Caco-2 (cell line): ENCODE measurements at regions not wholly inside any gene's neighbourhood (a gene's known extent, or its start where the extent isn't known, plus 50 kb on each side); places are given as distances from the start of the nearest gene placed in this dataset.

Source experiments
- BruUV-seq: library from RNA; stranded (reverse); fragments of 400-500 nt; replicated peaks from 2 replicates; lab custom pipeline; 2021; lab: Mats Ljungman, UMichigan
- CTCF ChIA-PET: fragments of 300-600 bp; sonication (Branson Sonifier 250); formaldehyde crosslinking; loops from one replicate; lab custom pipeline; 2022; ENCODE audit warnings: antibody characterized with exemption; lab: Charles Lee
- POLR2A ChIA-PET: fragments of 300-600 bp; sonication (Branson Sonifier 250); formaldehyde crosslinking; loops from one replicate; lab custom pipeline; 2022; ENCODE audit warnings: antibody characterized with exemption; lab: Charles Lee
- DNase-seq, 2 experiments: peaks; one replicate each; pipeline versions ENCODE4 v3.0.0 to v3.0.0-alpha.2; 2020 to 2022
- H3K27me3 ChIP-seq: replicated peaks from 2 replicates; pipeline ENCODE4 v1.6.0; 2011; ENCODE audit warnings: low read length; ENCODE audit not compliant: control insufficient read depth, insufficient read depth
- H3K36me3 ChIP-seq: 2 replicates; pipeline ENCODE4 v1.5.1; 2011; ENCODE audit warnings: low read length; ENCODE audit not compliant: control insufficient read depth, insufficient read depth
- H3K4me1 ChIP-seq: fragments of 250-450 bp; sonication (Bioruptor Pico); 2 replicates; pipeline ENCODE4 v1.5.1; 2020; ENCODE audit warnings: mild to moderate bottlenecking
- H3K4me3 ChIP-seq: 2 replicates; pipeline ENCODE4 v1.5.1; 2011; ENCODE audit warnings: low read depth, mild to moderate bottlenecking, control low read depth, low read length
- H3K9me3 ChIP-seq: fragments of 250-450 bp; sonication (Bioruptor Pico); 2 replicates; pipeline ENCODE4 v1.5.1; 2020; ENCODE audit warnings: mild to moderate bottlenecking, moderate library complexity
- H3K27ac Mint-ChIP-seq: one replicate; pipeline ENCODE4 v1.8.0; 2022; ENCODE audit warnings: mixed read lengths; ENCODE audit not compliant: unreplicated experiment
- H3K27me3 Mint-ChIP-seq: one replicate; pipeline ENCODE4 v1.8.0; 2022; ENCODE audit warnings: mixed read lengths; ENCODE audit not compliant: insufficient read depth, unreplicated experiment
- H3K36me3 Mint-ChIP-seq: one replicate; pipeline ENCODE4 v1.8.0; 2022; ENCODE audit warnings: mild to moderate bottlenecking, mixed read lengths; ENCODE audit not compliant: insufficient read depth, unreplicated experiment
- H3K4me1 Mint-ChIP-seq: one replicate; pipeline ENCODE4 v1.8.0; 2022; ENCODE audit warnings: low read depth, mixed read lengths; ENCODE audit not compliant: unreplicated experiment
- H3K4me3 Mint-ChIP-seq: one replicate; pipeline ENCODE4 v1.8.0; 2022; ENCODE audit warnings: mild to moderate bottlenecking, moderate library complexity, mixed read lengths; ENCODE audit not compliant: unreplicated experiment
- H3K9me3 Mint-ChIP-seq: one replicate; pipeline ENCODE4 v1.8.0; 2022; ENCODE audit warnings: mixed read lengths; ENCODE audit not compliant: unreplicated experiment
- CTCF ChIP-seq, 2 experiments: fragments of 200-600 bp in 1 of 2; IDR thresholded peaks; 1 replicate in 1 of 2; 2 replicates in 1 of 2; pipeline versions ENCODE4 v1.5.1 to v1.8.0; 2011 to 2022; ENCODE audit warnings: antibody characterized with exemption in 1 of 2, control low read depth in 1 of 2, inconsistent platforms in 1 of 2, low read depth in 1 of 2, low read length in 1 of 2, mild to moderate bottlenecking in 1 of 2, moderate library complexity in 1 of 2; ENCODE audit not compliant: insufficient read depth in 1 of 2, severe bottlenecking in 1 of 2, unreplicated experiment in 1 of 2
- intact Hi-C: fragments of 100-400 bp; cut with micrococcal nuclease; formaldehyde crosslinking; loops from one replicate; pipeline ENCODE4 v1.10.0; 2022; ENCODE audit not compliant: unreplicated experiment

GRCh38 chr1:19011845-19012231 is 55.4 kb upstream of the IFFO2 start:
- no peaks in the 10 kb centered on the region for H3K27me3 Mint-ChIP-seq
- DNase-seq: no peak
- peak overlapping the region; percentile 69 for H3K4me3 Mint-ChIP-seq
- no peaks in the 10 kb centered on the region for H3K36me3 ChIP-seq
- H3K9me3 ChIP-seq: no peaks in the 10 kb centered on the region
- H3K36me3 Mint-ChIP-seq: no peaks in the 10 kb centered on the region
- intact Hi-C loops: loop anchor here (2.0 to 5.0 kb wide), 4 partner anchors 41 to 100 kb away; partner anchors contain the start of gene IFFO2
- peaks cover 35% of the 10 kb centered on the region for H3K4me1 Mint-ChIP-seq
- no peaks in the 10 kb centered on the region for H3K27me3 ChIP-seq
- H3K9me3 Mint-ChIP-seq: no peaks in the 10 kb centered on the region
- peak overlapping the region; percentile 93 for H3K27ac Mint-ChIP-seq
- no peak overlapping the region for H3K4me3 ChIP-seq
- H3K4me1 ChIP-seq: peaks cover 76% of the 10 kb centered on the region
- POLR2A ChIA-PET: no interaction called here
- CTCF ChIA-PET: interaction anchor here (0.6 to 1.3 kb wide), 4 partner anchors 50 to 96 kb away, joined by 3 to 4 read pairs (median 3); no protein-coding TSS in a partner anchor
- BruUV-seq: no TSS peak
- TF ChIP-seq CTCF (IDR thresholded peaks at IDR 0.05; ENCODE audit: insufficient read depth in 1 of 2, low read depth in 1 of 2, low read length in 1 of 2, severe bottlenecking in 1 of 2, unreplicated experiment in 1 of 2): no peak

- Histone ChIP-seq H3K27me3 (no peaks in the 10 kb centered on the region), H3K36me3 (no peaks in the 10 kb centered on the region), H3K9me3 (no peaks in the 10 kb centered on the region), H3K4me1 (peaks cover 79% of the 10 kb centered on the region), H3K4me3 (no peak overlapping the region; the same call in 1 of the 2 replicates)
- ChIA-PET POLR2A (interaction anchor here (0.5 to 1.8 kb wide), 2 partner anchors 42 to 45 kb away, joined by 11 read pairs; no protein-coding TSS in a partner anchor), CTCF (interaction anchor here (0.6 to 1.3 kb wide), 2 partner anchors 49 to 76 kb away, joined by 3 to 4 read pairs; no protein-coding TSS in a partner anchor)
- BruUV-seq: TSS peak; percentile 75
- intact Hi-C loops: loop anchor here (2.0 to 5.0 kb wide), 4 partner anchors 42 to 99 kb away; partner anchors contain the start of gene IFFO2
- Mint-ChIP-seq H3K4me3 (peak overlapping the region; percentile 69), H3K36me3 (no peaks in the 10 kb centered on the region), H3K9me3 (no peaks in the 10 kb centered on the region), H3K27me3 (no peaks in the 10 kb centered on the region), H3K4me1 (peaks cover 37% of the 10 kb centered on the region), H3K27ac (peak overlapping the region; percentile 93)
- TF ChIP-seq CTCF (IDR thresholded peaks at IDR 0.05; ENCODE audit: insufficient read depth in 1 of 2, low read depth in 1 of 2, low read length in 1 of 2, severe bottlenecking in 1 of 2, unreplicated experiment in 1 of 2): no peak
- DNase-seq: peak; percentile 83 to 90
These were observed 54.7 kb upstream of the IFFO2 start for GRCh38 chr1:19010995-19011844.

GRCh38 chr1:19010503-19010902 is 54.0 kb upstream of the IFFO2 start:
- Histone ChIP-seq H3K4me3 (no peak overlapping the region), H3K4me1 (peaks cover 76% of the 10 kb centered on the region), H3K27me3 (no peaks in the 10 kb centered on the region), H3K9me3 (no peaks in the 10 kb centered on the region), H3K36me3 (no peaks in the 10 kb centered on the region)
- ChIA-PET CTCF (interaction anchor here (1.3 kb wide), 1 partner anchor 77 kb away, joined by 4 read pairs; no protein-coding TSS in a partner anchor), POLR2A (interaction anchor here (0.5 to 1.8 kb wide), 3 partner anchors 43 to 73 kb away, joined by 3 to 11 read pairs (median 11); no protein-coding TSS in a partner anchor)
- intact Hi-C loops: loop anchor here (2.0 to 5.0 kb wide), 4 partner anchors 42 to 98 kb away; partner anchors contain the start of gene IFFO2
- DNase-seq: peak; percentile 68 to 69
- TF ChIP-seq CTCF (IDR thresholded peaks at IDR 0.05; ENCODE audit: insufficient read depth in 1 of 2, low read depth in 1 of 2, low read length in 1 of 2, severe bottlenecking in 1 of 2, unreplicated experiment in 1 of 2): no peak
- BruUV-seq: TSS peak; percentile 87
- Mint-ChIP-seq H3K9me3 (no peaks in the 10 kb centered on the region), H3K4me3 (peak overlapping the region; percentile 69), H3K27ac (peak overlapping the region; percentile 93), H3K36me3 (no peaks in the 10 kb centered on the region), H3K4me1 (peaks cover 43% of the 10 kb centered on the region), H3K27me3 (no peaks in the 10 kb centered on the region)
